ENCODE measurements at regions not wholly inside any gene's neighbourhood (a gene's known extent, or its start where the extent isn't known, plus 50 kb on each side); places are given as distances from the start of the nearest gene placed in this dataset.
"Not testable (repeated sequence)": the region's sequence is repeated elsewhere in the genome, so short reads cannot be mapped to it uniquely, and the experiment has no call there.

DNA sequence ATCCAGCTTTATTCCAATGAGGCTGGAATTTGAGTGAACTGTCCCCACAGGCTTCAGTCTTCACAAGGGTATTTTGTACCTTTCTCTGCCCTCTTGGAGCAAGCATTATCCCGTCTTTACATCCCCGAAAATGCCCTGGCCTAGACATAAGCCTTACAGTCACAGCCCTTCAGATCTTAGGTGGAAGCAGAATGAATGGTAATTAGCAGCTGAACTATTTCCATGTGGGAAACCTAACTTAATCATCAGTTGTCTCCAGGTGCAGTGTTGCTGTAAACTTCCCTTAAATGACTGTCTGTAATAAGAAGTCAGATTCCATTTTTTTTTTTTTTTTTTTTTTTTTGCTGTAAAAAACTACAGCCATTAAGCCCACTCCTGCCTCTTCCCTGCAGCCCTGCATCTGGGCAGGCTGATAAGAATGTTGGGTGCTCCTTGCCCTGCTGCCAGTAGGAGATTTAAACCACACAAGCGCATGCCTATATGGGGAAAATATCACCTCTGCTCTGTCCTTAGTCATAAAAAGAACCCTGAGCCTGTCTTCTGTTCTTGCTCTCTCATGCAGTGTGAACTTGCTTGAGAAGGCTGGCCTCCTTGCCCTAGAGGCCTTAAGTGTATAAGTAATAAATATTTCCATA, 426.8 kb upstream of the SLITRK5 start:
- no peak for DNase-seq

DNA sequence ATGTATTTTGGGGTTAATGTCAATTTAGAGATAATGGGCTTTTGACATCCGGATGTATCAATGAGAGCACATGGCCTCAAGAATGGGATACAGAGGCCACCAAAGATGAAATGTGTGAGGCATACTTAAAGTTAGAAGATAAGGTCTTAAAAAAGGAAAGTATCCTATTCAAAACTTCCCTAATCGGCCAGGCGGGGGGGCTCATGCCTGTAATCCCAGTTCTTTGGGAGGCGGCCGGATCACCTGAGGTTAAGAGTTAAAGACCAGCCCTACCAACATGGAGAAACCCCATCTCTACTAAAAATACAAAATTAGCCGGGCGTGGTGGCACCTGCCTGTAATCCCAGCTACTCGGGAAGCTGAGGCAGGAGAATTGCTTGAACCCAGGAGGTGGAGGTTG, 421.3 kb upstream of the SLITRK5 start:
- not testable (repeated sequence) for DNase-seq

DNA sequence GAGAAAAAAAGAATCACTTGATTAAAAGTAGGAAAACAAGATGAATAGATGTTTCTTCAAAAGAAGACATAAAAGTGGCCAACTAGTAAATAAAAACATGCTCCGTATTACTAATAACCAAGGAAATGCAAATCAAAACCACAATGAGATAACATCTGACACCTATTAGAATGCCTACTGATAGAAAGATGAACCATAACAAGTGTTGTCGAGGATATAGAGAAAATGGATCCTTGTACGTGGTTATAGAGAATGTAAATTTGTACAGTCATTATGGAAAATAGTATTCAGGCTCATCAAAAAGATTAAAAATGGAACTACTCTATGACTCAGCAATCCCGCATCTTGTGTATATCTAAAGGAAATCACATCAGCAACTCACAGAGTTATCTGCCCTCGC, 415.8 kb upstream of the SLITRK5 start:
- no peak for DNase-seq

GRCh38 chr13:87259479-87260083, 411.6 kb upstream of the SLITRK5 start:
- DNase-seq: peak; percentile 10

GRCh38 chr13:87274209-87274819, 396.9 kb upstream of the SLITRK5 start:
- DNase-seq: peak; percentile 47

GRCh38 chr13:87280139-87280538, 391.0 kb upstream of the SLITRK5 start:
- no peak for DNase-seq

- DNase-seq: no peak
Observed at GRCh38 chr13:87287721-87288120, 383.4 kb upstream of the SLITRK5 start.

DNA sequence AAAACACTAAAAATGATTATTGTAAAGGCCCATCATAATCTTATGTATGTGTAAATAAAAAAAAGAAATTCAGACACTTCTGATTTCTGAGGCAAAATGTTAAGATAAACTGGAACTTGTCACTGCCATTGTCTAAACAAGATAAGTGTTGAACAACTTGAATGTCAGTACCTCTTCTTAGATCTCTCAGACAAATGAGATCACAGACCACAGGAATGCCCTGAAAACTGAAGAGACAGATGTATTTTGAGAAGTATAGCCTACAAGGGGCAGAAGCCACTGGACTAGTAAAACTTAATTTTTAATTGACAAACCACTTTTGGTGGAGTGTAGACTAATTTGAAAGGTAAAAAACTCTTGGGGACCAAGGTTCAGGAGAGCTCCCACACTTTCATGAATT, 375.5 kb upstream of the SLITRK5 start:
- DNase-seq: no peak

GRCh38 chr13:87302034-87302433, 369.1 kb upstream of the SLITRK5 start:
- DNase-seq: no peak

DNA sequence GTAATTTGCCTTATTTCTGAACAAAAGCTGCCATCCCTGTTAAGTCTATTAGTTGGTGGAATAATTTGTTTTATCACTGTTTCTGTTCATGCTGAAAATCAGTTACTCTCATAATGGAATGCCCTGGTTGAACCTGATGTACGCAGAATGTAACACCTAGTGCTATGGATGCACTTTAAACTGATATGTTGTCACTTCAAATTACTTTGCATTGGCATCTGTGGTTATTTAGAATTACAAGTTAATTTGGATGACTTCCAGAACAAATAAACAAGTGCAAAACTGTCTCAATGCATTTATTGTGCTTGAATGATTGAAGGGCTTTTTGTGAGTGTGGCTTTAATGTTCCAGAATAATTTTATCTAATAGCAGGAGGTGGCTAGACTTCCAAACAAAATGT, 368.2 kb upstream of the SLITRK5 start:
- DNase-seq: no peak

GRCh38 chr13:87311165-87311564, 360.0 kb upstream of the SLITRK5 start:
- no peak for DNase-seq

DNA sequence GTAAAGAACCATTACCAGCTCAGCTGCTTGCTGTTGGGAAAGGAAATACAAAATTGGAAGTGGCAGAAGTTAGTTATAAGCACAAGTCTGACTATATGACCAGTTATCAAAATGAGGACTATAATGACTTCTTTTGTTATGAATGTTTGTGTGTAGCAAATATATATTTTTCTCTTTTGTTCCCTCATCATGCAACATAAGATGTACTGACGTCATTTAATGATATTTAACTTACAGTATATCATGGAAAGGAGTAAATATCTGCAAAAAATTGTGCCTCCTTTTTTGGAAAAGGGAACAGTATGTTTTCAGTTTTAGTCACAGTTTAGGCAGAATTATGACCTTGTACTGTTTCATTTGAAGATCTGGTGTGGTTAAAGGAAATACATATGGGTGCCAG, 356.3 kb upstream of the SLITRK5 start:
- no peak for DNase-seq

GRCh38 chr13:87322386-87322785, 348.8 kb upstream of the SLITRK5 start:
- DNase-seq: no peak

DNA sequence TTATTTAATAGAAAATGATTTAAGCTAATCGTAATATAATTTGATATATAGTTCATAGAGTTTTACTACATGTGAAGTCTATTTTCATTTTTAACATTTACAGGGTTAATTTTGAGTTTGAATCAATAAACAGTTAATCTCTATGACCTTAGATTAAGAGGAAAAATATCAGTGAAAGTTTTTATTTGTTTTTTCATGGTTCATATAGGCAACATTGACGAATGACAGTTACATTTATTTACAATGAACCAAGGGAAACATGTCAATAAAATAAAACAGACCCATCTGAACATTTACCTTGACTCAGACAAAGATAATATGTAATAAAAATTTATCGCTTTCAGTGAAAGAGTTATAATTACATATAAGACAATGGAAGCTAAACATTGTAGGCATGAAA, 346.6 kb upstream of the SLITRK5 start:
- DNase-seq: no peak

GRCh38 chr13:87331178-87331577, 340.0 kb upstream of the SLITRK5 start:
- no peak for DNase-seq

GRCh38 chr13:87333599-87333998, 337.6 kb upstream of the SLITRK5 start:
- no peak for DNase-seq

DNA sequence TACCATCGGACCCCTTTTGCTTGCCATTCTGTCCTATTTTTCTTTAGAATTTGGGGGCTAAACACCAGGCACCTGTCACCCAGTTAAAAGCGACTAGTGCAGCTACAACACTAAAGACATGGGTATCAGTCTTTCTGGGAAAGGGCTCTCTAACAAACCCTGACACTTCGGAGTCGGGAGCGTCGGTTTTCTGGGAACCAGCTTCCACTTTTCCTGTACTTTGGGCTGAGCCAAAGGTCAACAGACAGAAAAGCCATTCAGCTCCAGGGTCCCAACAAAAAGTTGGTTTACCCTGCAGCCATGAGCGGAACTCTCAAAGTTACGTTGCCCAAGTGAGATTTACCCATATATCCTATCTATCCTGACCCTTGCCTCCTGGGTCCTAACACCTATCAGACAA, 337.0 kb upstream of the SLITRK5 start:
- DNase-seq: no peak

DNA sequence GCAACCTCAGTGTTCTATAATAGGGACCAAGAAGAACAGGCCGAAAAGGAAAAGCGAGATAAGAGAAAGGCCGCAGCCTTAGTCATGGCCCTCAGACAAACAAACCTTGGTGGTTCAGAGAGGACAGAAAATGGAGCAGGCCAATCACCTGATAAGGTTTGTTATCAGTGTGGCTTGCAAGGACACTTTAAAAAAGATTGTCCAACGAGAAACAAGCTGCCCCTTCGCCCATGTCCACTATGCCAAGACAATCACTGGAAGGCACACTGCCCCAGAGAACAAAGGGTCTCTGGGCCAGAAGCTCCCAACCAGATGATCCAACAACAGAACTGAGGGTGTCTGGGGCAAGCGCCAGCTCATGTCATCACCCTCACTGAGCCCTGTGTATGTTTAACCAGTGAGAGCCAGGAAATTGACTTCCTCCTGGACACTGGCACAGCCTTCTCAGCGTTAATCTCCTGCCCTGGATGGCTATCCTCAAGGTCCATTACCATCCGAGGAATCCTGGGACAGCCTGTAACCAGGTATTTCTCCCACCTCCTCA, 334.8 kb upstream of the SLITRK5 start:
- DNase-seq: not testable (repeated sequence)

DNA sequence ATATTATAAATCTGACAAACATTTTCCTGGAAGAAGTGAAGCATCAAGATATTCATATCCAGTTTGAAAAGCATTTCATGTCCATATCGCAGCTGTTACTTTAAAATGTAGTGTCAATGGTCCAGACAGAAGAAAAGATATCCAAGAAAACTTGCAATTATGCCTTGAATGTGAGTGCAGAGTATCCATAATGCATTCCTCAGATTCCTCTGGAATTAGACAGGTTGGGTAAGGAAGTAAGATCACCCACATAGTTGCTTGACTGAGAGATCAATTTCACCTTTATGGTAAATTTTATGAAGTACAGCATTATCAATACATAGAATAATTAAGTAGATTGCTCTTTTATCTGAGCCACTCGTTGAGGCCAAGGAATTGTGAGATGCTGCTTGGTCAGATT, 327.0 kb upstream of the SLITRK5 start:
- no peak for DNase-seq

DNA sequence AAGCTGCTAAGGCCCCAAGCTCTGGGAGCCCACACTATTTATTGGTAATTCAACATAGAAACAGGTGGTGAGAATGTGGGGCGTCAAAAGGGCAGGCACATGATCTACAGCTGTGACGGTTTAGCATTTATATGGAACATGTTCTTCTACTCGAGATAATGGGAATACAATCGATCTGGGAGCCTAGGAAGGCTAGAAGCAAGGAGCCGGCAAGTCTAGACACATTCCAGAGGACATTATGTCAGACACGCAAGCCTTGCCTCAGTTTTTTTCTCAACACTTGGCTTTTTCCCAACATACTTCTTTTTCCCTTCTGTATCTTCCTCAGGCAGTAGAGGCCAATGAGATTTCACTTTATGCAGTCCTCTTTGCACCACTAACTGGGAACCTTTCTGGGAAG, 315.7 kb upstream of the SLITRK5 start:
- DNase-seq: no peak

DNA sequence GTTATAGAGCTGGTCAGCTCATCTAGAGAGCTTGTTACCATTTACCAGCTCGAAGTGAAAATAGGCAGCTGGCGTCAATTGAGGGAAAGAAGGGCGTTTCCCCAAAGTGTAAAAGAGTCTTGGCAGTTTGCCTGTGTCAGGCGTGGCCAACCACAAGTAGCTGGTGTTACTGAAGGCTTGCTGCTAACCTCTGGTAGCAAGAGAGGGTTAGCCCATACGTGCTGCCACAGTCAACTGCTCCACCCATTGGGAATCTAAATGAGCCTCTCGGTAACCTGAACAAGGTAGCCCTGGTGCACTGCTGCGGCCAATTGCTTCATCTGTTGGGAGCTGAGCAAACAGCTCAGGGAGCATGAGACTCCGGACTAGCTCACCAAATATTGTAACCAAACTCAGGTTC, 314.9 kb upstream of the SLITRK5 start:
- peak; percentile 85 for DNase-seq

DNA sequence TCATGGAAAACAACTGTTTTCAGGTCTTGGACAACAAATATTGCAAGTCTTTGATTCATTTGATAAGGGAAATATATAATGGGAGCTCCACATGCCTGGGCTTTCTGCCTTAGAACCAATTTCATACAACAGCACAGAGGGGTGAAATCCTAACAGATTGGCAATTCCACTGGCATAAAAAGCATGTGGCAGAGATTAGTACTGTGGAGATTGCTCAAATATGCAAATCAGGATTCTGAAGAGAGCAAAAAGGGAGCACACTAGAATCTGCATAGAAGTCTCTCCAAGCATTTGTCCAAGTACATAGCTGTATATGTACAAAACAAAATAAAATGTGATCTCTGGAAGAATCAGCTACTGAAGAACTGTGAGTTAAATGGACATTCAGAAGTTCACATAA, 312.9 kb upstream of the SLITRK5 start:
- DNase-seq: no peak

DNA sequence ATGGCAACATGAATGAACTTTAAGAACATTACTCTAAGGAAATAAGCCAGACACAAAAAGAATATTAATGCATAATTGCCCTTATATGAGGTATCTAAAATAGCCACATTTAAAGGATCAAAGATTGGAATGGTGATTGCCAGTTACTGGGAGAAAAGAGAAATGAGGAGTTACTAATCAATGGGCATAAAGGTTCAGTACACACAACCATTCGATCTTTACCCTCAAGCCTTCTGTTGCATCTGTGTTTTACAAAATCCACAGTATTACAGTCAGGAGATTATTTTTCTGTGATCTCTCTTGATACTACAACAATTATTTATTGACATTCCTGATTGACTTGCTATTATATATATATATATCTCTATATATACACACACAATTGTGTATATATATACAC, 310.0 kb upstream of the SLITRK5 start:
- no peak for DNase-seq

- no peak for DNase-seq
Observed at GRCh38 chr13:87368639-87369038, 302.5 kb upstream of the SLITRK5 start.
